HEK293 (cell line): ENCODE measurements at regions not wholly inside any gene's neighbourhood (a gene's known extent, or its start where the extent isn't known, plus 50 kb on each side); places are given as distances from the start of the nearest gene placed in this dataset.

Experiments
- BCL6B ChIP-seq: fragments of 450-650 bp; formaldehyde crosslinking; IDR thresholded peaks from 2 replicates; pipeline ENCODE4 v1.5.1; 2017; ENCODE audit warnings: missing biosample characterization, missing genetic modification characterization
- CTCF ChIP-seq: fragments of 450-650 bp; formaldehyde crosslinking; IDR thresholded peaks from 2 replicates; pipeline ENCODE4 v1.5.1; 2016; ENCODE audit warnings: missing biosample characterization, missing genetic modification characterization
- TCF7L2 ChIP-seq: IDR thresholded peaks from 2 replicates; pipeline ENCODE4 v1.6.1; 2011; ENCODE audit warnings: low read depth, mild to moderate bottlenecking, inconsistent platforms, low read length, moderate library complexity, borderline replicate concordance
- ZBTB21 ChIP-seq: fragments of 450-650 bp; formaldehyde crosslinking; IDR thresholded peaks from 2 replicates; pipeline ENCODE4 v1.5.1; 2017; ENCODE audit warnings: missing biosample characterization, missing genetic modification characterization
- ZNF121 ChIP-seq: fragments of 450-650 bp; formaldehyde crosslinking; IDR thresholded peaks from 2 replicates; pipeline ENCODE4 v1.5.1; 2016; ENCODE audit warnings: missing biosample characterization, missing genetic modification characterization
- ZNF311 ChIP-seq: fragments of 450-650 bp; formaldehyde crosslinking; IDR thresholded peaks from 2 replicates; pipeline ENCODE4 v1.5.1; 2017; ENCODE audit warnings: missing biosample characterization, missing genetic modification characterization, borderline replicate concordance
- ZNF776 ChIP-seq: fragments of 450-650 bp; formaldehyde crosslinking; IDR thresholded peaks from 2 replicates; pipeline ENCODE4 v1.5.0; 2017; ENCODE audit warnings: missing biosample characterization, missing genetic modification characterization, borderline replicate concordance
- TF ChIP-seq, protein P1 (sequence below): fragments of 450-650 bp; formaldehyde crosslinking; IDR thresholded peaks from 2 replicates; pipeline ENCODE4 v1.5.1; 2016; ENCODE audit warnings: missing biosample characterization, missing genetic modification characterization
- TF ChIP-seq, protein P2 (sequence below): fragments of 450-650 bp; formaldehyde crosslinking; IDR thresholded peaks from 2 replicates; pipeline ENCODE4 v1.5.1; 2017; ENCODE audit warnings: missing biosample characterization, missing genetic modification characterization

DNA sequence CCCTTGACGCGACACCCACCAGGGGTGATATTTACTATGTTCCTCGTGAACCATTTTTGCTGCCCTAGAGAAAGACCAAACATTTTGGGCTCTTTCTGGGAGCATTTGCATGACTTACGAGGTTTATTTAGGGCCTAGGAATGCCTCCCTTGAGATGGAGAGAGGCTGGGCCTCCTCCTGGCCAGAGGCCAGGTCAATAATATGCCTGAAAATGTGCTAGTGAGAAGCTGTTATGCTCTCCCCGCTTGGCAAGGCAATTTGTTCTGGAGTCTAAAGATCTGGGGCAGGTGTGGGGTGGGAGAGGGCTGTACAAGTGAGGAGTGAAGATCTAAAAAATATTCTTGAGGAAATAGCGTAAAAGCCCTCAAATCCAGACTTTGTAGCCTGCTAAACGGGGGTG is 587.3 kb upstream of the CDH5 start:
- TF ChIP-seq CTCF (tag by site-specific recombination) = no peak
- no peak for TF ChIP-seq ZNF311
- TF ChIP-seq ZNF121 (tag by site-specific recombination) = no peak
- no peak for TF ChIP-seq BCL6B
- no peak for TF ChIP-seq ZBTB21 (tag by site-specific recombination)
- TF ChIP-seq, protein P1, sequence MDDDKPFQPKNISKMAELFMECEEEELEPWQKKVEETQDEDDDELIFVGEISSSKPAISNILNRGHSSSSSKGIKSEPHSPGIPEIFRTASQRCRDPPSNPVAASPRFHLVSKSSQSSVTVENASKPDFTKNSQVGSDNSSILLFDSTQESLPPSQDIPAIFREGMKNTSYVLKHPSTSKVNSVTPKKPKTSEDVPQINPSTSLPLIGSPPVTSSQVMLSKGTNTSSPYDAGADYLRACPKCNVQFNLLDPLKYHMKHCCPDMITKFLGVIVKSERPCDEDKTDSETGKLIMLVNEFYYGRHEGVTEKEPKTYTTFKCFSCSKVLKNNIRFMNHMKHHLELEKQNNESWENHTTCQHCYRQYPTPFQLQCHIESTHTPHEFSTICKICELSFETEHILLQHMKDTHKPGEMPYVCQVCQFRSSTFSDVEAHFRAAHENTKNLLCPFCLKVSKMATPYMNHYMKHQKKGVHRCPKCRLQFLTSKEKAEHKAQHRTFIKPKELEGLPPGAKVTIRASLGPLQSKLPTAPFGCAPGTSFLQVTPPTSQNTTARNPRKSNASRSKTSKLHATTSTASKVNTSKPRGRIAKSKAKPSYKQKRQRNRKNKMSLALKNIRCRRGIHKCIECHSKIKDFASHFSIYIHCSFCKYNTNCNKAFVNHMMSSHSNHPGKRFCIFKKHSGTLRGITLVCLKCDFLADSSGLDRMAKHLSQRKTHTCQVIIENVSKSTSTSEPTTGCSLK (tag by site-specific recombination) = no peak
- no peak for TF ChIP-seq ZNF776 (tag by site-specific recombination)
- TF ChIP-seq TCF7L2 = no peak
- TF ChIP-seq, protein P2, sequence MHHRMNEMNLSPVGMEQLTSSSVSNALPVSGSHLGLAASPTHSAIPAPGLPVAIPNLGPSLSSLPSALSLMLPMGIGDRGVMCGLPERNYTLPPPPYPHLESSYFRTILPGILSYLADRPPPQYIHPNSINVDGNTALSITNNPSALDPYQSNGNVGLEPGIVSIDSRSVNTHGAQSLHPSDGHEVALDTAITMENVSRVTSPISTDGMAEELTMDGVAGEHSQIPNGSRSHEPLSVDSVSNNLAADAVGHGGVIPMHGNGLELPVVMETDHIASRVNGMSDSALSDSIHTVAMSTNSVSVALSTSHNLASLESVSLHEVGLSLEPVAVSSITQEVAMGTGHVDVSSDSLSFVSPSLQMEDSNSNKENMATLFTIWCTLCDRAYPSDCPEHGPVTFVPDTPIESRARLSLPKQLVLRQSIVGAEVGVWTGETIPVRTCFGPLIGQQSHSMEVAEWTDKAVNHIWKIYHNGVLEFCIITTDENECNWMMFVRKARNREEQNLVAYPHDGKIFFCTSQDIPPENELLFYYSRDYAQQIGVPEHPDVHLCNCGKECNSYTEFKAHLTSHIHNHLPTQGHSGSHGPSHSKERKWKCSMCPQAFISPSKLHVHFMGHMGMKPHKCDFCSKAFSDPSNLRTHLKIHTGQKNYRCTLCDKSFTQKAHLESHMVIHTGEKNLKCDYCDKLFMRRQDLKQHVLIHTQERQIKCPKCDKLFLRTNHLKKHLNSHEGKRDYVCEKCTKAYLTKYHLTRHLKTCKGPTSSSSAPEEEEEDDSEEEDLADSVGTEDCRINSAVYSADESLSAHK (tag by site-specific recombination) = no peak
